NCI-H1092 (cell line): ENCODE measurements at regions not wholly inside any gene's neighbourhood (a gene's known extent, or its start where the extent isn't known, plus 50 kb on each side); places are given as distances from the start of the nearest gene placed in this dataset.

Experiments
- DNase-seq: peaks from one replicate; lab custom pipeline; 2025; lab: John Stamatoyannopoulos, UW

- DNase-seq = no peak
Observed at GRCh38 chr9:109830545-109830944, 50.5 kb downstream of the PALM2AKAP2 start.

DNA sequence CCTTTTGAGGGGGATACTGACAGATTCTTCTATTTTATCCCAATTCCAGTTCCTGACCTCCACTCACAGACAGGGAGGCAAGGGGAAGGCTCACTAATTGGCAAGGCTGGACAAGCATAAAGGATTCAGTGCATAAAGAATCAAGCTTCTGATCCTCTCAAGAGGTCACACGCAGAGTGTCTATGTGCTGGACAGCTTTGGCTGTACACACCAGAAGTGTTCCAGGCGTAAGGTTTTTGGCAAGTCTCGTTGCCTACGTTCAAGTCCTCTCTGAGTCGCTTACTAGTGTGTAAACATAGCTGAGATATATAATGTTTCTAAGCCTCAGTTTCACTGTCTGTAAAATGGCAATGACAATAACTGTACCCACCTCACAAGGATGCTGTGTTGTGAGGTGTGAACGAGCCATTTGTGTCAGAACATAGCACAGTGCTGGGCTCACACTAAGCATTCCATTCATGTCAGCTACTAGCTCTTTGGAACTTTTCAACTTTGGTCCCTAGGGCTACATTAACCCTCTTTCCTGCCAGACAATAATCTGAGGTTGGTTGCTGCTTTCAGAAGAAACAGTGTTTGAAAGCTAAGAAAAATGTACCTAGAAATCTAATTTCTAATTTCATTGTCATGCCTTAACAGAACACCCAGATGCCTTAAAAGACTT lies 52.1 kb downstream of the PALM2AKAP2 start:
- no peak for DNase-seq

DNA sequence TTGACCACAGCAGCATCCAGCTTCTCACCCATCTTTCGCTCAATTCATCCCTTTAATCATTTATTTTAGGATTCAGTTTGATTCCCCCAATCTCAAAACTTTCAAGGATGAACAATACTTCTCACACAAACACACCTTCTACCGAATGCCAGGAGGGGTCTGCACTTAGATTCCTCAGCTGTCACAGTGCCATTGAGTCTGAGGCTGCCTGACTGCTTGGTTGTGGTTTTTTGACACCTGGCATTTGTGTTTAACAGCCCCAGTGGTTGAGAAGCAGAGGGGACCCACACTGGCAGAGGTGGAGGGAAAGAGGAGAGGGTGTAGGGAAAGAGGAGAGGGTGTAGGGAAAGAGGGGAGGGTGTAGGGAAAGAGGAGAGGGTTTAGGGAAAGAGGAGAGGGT lies 54.9 kb downstream of the PALM2AKAP2 start:
- no peak for DNase-seq

GRCh38 chr9:109843641-109844040 lies 63.6 kb downstream of the PALM2AKAP2 start:
- peak; percentile 65 for DNase-seq

- DNase-seq = no peak
Observed at GRCh38 chr9:109845226-109845625, 65.2 kb downstream of the PALM2AKAP2 start.

DNA sequence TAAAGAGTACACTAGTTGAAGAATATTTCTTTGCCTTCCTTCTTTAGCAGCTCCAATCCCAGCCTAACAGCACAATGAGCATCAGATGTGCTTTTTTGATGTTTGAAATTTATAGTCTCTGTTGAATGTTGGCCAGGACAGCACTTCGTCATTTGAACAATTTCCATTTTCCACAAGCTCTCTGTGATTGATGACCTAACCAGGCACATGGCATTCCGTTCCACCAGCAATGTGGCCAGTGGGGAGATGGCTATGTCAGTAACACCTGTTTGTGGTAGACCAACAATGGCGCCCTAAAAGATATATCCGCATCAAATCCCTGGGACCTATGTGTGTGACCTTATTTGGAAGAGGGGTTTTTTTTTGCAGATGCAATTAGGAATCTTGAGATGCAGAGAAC lies 66.8 kb downstream of the PALM2AKAP2 start:
- no peak for DNase-seq

DNA sequence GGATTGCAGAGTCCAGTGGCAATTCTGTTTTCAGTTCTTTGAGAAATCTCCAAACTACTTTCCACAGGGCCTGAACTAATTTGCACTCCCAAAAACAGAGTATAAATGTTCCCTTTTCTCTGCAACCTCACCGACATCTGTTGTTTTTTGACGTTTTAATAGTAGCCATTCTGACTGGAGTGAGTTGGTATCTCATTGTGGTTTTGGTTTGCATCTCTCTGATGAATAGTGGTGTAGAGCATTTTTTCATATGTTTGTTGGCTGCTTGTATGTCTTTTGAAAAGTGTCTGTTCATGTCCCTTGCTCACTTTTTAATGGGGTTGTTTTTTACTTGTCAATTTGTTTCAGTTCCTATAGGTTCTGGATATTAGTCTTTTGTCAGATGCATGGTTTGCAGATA lies 72.6 kb downstream of the PALM2AKAP2 start:
- DNase-seq = no peak

- DNase-seq = no peak
Observed at GRCh38 chr9:109855540-109855939, 75.5 kb downstream of the PALM2AKAP2 start.

DNA sequence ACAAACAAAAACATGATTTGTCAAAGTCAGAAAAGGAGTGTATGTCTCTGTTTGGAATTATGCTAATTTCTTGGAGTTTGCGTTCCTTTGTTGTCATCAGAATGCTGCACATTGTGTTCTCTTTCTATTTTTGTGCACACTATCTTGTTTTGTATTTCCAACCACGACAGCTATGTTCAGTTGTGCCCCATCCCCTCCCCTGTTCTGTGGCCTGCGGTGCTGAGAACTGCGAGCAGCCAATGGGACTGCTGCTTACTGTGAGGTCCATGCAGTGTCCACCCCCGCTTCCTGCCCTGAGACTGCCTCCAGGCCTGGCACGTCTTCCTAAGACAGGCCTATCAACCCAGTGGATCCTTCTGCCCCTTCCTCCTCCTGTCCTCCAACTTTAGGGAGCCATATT lies 76.8 kb downstream of the PALM2AKAP2 start:
- DNase-seq = no peak

GRCh38 chr9:109857336-109857735 lies 77.3 kb downstream of the PALM2AKAP2 start:
- DNase-seq = no peak

GRCh38 chr9:109859447-109859846 lies 79.4 kb downstream of the PALM2AKAP2 start:
- no peak for DNase-seq

- no peak for DNase-seq
Observed at GRCh38 chr9:109860521-109860920, 80.5 kb downstream of the PALM2AKAP2 start.

DNA sequence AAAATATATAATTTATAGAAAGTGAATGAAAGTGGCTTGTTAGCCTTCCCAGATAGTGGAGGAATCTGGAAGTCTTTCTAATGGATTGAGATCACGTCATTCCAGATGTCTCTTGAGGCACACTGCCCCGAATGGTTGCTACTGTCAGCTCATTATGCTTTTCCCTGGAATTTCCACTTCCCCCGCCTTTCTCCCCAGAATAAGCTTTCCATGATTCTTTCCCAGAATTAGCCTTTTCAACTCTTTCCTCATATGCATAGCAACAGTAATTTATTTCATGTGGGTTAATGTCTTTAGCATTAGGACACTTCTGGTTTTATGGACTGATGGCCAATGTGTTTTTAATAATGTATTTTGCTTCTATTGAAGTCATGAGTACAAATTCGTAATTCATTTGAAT lies 81.5 kb downstream of the PALM2AKAP2 start:
- no peak for DNase-seq

DNA sequence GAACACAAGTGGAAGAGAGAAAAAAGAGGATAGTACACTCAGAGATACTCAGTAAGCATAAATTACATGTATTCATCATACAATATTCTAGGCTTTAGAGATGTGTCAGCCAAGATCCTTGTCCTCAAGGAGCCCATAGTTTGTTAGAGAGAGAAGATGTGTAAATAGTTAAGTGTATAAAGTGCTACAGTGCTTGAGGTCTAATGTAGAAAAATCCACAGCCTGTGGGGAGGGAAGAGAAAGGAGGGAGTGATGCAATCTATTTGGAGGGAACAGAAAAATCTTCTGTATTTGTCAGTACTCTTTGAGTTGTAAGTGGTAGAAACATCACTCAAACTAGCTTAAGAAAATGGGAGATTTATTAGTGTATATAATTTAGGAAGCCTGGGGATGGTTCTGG lies 81.9 kb downstream of the PALM2AKAP2 start:
- DNase-seq = no peak

GRCh38 chr9:109862452-109862851 lies 82.5 kb downstream of the PALM2AKAP2 start:
- no peak for DNase-seq

- no peak for DNase-seq
Observed at GRCh38 chr9:109863961-109864360, 84.0 kb downstream of the PALM2AKAP2 start.

GRCh38 chr9:109865521-109865920 lies 85.5 kb downstream of the PALM2AKAP2 start:
- DNase-seq = no peak

DNA sequence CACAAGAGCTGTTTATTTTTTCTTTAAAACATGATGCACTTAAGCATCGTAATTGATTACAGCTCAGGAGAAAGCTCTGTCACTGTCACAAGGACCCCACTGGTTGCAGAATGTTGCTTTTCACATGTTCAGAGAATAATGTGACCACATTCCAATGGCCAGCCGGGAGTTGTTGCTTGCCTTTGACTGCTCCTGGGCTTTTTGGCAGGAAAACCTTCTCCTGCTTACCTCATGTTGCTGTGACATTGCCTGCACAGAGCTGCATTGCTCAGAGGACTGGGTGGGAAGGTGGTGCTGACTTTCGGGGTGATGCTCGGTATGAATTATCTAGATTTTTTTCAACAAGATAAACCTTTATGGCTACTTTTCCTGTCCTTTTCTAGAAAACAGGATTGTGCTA lies 88.2 kb downstream of the PALM2AKAP2 start:
- DNase-seq = no peak

DNA sequence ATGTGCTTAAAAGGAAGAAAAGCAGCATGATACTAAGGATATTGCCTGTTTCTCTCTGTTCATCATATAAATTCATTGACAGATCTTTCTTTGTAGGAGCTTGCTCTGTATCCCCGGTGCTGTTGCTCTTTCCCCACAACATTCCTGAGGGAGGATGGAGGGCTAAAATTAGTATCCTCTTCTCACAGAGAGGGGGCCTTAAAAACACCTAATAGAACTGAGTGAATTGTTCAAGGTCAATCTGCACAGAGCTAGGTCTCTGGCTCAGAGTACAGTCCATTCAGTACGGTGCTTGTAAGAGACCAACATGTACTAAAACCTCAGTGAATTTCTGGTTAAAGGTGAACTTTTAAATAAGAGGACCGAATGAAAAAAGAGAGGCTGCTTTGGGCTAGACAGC lies 88.7 kb downstream of the PALM2AKAP2 start:
- DNase-seq = no peak

GRCh38 chr9:109870365-109870764 lies 90.4 kb downstream of the PALM2AKAP2 start:
- DNase-seq = no peak

DNA sequence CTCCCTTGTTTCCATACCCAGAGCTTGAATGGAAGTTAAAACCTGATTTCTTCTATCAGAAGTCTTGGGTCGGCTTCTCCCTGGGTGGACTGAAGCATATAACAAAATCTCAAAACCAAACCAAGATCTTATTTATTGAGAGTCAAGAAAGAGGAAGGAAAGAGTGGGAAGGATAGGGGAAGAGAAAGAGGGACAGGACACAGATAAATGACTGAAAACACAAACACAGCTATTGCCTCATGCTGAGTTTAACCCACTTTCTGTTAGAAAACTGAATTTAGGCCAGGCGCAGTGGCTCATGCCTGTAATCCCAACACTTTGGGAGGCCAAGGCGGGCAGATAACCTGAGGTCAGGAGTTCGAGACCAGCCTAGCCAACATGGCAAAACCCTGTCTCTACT lies 92.9 kb downstream of the PALM2AKAP2 start:
- DNase-seq = no peak

DNA sequence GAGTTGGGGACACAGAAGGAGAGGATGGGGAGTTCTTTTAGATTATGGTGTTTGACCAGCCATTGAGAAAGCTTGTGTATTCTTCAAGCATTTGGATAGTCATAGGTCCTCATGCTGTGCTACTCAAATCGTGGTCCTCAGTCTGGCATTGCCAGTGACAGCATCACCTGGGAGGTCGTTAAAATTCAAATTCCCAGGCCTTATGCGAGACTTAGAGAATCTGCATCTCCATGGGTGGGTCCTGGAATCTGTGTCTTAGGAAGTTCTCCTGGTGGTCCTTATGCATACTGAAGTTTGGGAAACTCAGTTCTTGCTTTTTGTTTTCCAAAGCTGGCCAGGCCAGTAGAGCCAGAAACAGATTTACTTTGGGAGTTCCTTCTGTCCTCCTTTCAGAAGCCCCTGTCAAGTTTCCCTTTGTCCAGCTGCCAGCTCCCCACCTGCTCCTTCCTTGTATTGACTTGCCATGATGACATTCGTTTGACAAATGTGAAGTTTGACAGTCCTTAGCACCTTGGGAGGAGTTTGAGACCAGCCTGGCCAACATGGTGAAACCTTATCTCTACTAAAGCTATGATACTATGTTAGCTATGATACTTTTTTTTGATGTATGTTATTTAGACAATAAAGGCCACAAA lies 95.6 kb downstream of the PALM2AKAP2 start:
- DNase-seq = no peak

DNA sequence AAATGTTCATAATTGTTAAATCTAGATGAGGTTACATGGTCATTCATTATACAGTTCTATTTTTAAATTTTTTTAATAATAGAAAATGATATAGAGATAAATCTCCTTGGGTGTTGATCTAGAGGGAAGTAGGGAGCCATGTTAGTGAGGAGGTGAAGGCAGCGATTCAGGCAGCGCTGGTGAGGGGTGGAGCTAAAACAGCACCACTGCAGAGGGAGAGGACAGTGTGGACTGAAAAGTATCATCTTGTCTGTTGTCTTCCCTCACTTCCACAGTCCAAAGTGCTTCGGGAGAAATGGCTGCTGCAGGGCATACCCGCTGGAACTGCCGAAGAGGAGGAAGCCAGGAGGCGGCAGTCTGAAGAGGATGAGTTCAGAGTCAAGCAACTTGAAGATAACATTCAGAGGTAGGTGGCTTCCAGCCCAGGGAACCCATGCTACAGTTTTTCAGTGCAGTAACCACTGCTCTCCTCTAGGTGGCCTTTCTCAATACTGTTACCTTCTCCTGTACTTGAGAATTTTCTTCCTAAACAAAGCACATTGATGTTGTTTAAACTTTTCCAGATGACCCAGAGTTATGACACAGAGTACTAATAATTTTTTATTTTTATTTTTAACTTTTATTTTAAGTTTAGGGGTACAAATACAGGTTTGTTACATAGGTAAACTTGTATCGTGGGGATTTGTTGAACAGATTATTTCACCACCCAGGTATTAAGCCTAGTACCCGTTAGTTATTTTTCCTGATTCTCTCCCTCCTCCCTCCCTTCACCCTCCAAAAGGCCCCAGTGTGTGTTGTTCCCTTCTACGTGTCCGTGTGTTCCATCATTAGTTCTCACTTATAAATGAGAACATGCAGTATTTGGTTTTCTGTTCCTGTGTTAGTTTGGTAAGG lies 100.5 kb downstream of the PALM2AKAP2 start:
- no peak for DNase-seq
